Kidney epithelial cell (primary cell): ENCODE measurements at regions not wholly inside any gene's neighbourhood (a gene's known extent, or its start where the extent isn't known, plus 50 kb on each side); places are given as distances from the start of the nearest gene placed in this dataset.

ENCODE experiments used
- DNase-seq: peaks from one replicate; pipeline ENCODE4 v3.0.0-alpha.2; 2010; ENCODE audit warnings: low read depth
- H3K27me3 ChIP-seq: 2 replicates; pipeline ENCODE4 v1.6.0; 2011; ENCODE audit warnings: low read length; ENCODE audit not compliant: control insufficient read depth, insufficient read depth
- H3K36me3 ChIP-seq: 2 replicates; pipeline ENCODE4 v1.5.1; 2011; ENCODE audit warnings: low read length; ENCODE audit not compliant: control insufficient read depth, insufficient read depth
- H3K4me3 ChIP-seq: 2 replicates; pipeline ENCODE4 v1.5.1; 2011; ENCODE audit warnings: low read depth, mild to moderate bottlenecking, control low read depth, low read length
- TF ChIP-seq, protein P1 (sequence below): IDR thresholded peaks from 2 replicates; pipeline ENCODE4 v1.5.1; 2011; ENCODE audit warnings: mild to moderate bottlenecking, moderate library complexity, low read length, control low read depth, inconsistent platforms; ENCODE audit not compliant: insufficient read depth, poor library complexity, severe bottlenecking

DNA sequence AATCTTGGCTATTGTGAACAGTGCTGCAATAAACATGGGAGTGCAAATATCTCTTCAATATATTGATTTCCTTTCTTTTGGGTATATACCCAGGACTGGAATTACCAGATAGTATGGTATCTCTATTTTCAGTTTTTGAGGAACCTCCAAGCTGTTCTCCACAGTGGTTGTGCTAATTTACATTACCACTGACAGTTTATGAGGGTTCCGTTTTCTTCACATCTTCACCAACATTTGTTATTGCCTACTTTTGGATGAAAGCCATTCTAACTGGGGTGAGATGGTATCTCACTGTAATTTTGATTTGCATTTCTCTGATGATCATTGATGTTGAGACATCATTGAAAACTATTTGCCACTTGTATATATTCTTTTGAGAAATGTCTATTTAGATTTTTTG, 79.6 kb upstream of the ZNF827 start:
- DNase-seq, result no peak
- TF ChIP-seq, protein P1, sequence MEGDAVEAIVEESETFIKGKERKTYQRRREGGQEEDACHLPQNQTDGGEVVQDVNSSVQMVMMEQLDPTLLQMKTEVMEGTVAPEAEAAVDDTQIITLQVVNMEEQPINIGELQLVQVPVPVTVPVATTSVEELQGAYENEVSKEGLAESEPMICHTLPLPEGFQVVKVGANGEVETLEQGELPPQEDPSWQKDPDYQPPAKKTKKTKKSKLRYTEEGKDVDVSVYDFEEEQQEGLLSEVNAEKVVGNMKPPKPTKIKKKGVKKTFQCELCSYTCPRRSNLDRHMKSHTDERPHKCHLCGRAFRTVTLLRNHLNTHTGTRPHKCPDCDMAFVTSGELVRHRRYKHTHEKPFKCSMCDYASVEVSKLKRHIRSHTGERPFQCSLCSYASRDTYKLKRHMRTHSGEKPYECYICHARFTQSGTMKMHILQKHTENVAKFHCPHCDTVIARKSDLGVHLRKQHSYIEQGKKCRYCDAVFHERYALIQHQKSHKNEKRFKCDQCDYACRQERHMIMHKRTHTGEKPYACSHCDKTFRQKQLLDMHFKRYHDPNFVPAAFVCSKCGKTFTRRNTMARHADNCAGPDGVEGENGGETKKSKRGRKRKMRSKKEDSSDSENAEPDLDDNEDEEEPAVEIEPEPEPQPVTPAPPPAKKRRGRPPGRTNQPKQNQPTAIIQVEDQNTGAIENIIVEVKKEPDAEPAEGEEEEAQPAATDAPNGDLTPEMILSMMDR, result no peak

DNA sequence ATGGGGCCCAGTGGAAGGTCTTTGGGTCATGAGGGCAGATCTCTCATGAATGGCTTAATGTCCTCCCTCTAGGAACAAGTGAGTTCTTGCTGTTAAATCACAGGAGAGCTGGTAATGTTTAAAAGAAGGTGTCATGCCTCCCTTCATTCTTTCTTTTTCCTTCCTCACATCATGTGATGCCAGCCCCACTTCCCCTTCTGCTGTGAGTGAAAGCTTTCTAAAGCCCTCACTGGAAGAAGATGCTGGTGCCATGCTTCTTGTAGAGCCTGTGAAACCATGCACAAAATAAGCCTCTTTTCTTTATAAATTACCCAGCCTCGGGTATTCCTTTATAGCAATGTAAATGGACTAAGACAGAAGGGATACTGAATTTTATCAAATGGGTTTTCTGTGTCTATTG, 66.1 kb upstream of the ZNF827 start:
- Histone ChIP-seq H3K27me3 (no peaks in the 10 kb centered on the region), H3K36me3 (no peaks in the 10 kb centered on the region), H3K4me3 (no peak overlapping the region)
- DNase-seq, result no peak
- TF ChIP-seq, protein P1, result no peak

More for the DNA sequence above, 79.6 kb upstream of the ZNF827 start:
- Histone ChIP-seq H3K27me3 (no peaks in the 10 kb centered on the region), H3K36me3 (no peaks in the 10 kb centered on the region), H3K4me3 (no peak overlapping the region)

DNA sequence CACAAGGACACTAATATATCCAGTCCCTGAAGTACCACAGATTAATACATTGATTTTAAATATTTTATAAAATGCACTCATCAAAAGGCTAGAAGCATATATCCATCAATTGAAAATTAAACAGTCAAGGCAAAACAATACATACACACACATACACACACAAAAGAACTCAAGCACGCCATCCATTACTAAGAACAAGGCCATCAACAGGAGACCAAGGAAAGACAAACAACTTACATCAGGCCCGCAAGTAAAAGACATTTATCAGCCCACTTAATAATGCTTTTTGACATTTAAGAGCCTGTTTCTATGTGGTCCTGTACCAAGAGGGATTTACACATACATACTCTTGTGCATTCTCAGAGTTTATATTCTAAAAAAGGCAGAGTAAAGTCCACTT, 50.0 kb upstream of the ZNF827 start:
- Histone ChIP-seq H3K4me3 (no peak overlapping the region), H3K27me3 (no peaks in the 10 kb centered on the region), H3K36me3 (no peaks in the 10 kb centered on the region)
- DNase-seq, result no peak
- TF ChIP-seq, protein P1, result no peak
